SK-N-SH (cell line): ENCODE measurements at regions not wholly inside any gene's neighbourhood (a gene's known extent, or its start where the extent isn't known, plus 50 kb on each side); places are given as distances from the start of the nearest gene placed in this dataset.

Experiments
- CTCF ChIP-seq: fragments of 200-600 bp; sonication (generic); IDR thresholded peaks from 2 replicates; pipeline ENCODE4 v1.6.1; 2017; ENCODE audit warnings: antibody characterized with exemption, mild to moderate bottlenecking, moderate library complexity
- FOXJ3 ChIP-seq: sonication (generic); formaldehyde crosslinking; IDR thresholded peaks from 2 replicates; pipeline ENCODE4 v1.5.1; 2020; ENCODE audit warnings: mild to moderate bottlenecking, missing genetic modification reagents
- JUND ChIP-seq: IDR thresholded peaks from 2 replicates; pipeline ENCODE4 v1.4.0; 2012
- NFIC ChIP-seq: IDR thresholded peaks from 2 replicates; pipeline ENCODE4 v1.4.0; 2012; ENCODE audit warnings: borderline replicate concordance
- POLR2AphosphoS5 ChIP-seq: IDR thresholded peaks from 2 replicates; pipeline ENCODE4 v1.6.1; 2012; ENCODE audit warnings: low read depth, low read length
- SMC3 ChIP-seq: IDR thresholded peaks from 2 replicates; pipeline ENCODE4 v1.6.1; 2012; ENCODE audit warnings: low read depth, low read length, improper control_type of control experiment
- TAF1 ChIP-seq: IDR thresholded peaks from 2 replicates; pipeline ENCODE4 v1.6.1; 2012; ENCODE audit warnings: low read depth, mild to moderate bottlenecking, low read length, moderate library complexity, borderline replicate concordance
- USF2 ChIP-seq: fragments of 150-350 bp; IDR thresholded peaks from 2 replicates; pipeline ENCODE4 v1.6.1; 2017; ENCODE audit warnings: antibody characterized with exemption, low read length, low read depth, borderline replicate concordance
- TF ChIP-seq, protein P1 (sequence below): IDR thresholded peaks from 2 replicates; pipeline ENCODE4 v1.4.0; 2012; ENCODE audit warnings: low read depth

DNA sequence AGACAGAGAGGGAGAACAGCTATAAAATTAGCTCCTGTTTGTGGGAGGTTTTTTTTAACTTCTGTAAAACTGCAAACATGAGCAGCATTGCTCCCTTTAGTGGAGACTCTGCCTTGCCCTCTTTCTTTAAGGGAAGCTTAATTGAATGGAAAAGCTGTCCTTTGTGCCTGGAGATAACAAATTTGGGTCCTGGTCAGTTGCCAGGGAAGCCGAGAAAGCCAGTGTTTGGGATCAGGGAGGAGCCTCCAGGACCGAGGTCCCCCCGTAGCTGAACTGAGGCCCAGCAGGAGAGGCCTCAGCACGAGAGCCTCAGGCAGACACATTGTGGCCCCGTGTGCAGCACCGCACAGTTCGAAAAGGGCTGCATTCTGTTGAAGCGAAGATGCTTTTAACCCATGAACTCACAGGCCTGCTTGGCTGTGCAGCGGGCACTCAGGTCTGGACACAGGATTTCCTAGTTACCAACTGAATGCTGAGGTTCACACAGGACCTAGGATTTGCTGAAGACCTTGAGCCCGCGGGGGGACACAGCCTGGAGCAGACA lies 369.7 kb downstream of the DCDC2C start:
- TF ChIP-seq USF2: no peak
- TF ChIP-seq CTCF: no peak
- TF ChIP-seq POLR2AphosphoS5: no peak
- no peak for TF ChIP-seq FOXJ3 (CRISPR knock-in tag)
- no peak for TF ChIP-seq SMC3
- no peak for TF ChIP-seq TAF1
- TF ChIP-seq, protein P1, sequence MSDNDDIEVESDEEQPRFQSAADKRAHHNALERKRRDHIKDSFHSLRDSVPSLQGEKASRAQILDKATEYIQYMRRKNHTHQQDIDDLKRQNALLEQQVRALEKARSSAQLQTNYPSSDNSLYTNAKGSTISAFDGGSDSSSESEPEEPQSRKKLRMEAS: no peak
- no peak for TF ChIP-seq JUND
- no peak for TF ChIP-seq NFIC
